GM19239 (cell line): ENCODE measurements at regions not wholly inside any gene's neighbourhood (a gene's known extent, or its start where the extent isn't known, plus 50 kb on each side); places are given as distances from the start of the nearest gene placed in this dataset.
"Not testable (repeated sequence)": the region's sequence is repeated elsewhere in the genome, so short reads cannot be mapped to it uniquely, and the experiment has no call there.

Experiments
- DNase-seq: peaks from one replicate; pipeline ENCODE4 v3.0.0; 2011; ENCODE audit warnings: low spot score; ENCODE audit not compliant: insufficient read length
- FAIRE-seq: peaks from 2 replicates; lab custom pipeline; 2011; peaks lifted over from hg19 to GRCh38; lab: Jason Lieb, UNC

DNA sequence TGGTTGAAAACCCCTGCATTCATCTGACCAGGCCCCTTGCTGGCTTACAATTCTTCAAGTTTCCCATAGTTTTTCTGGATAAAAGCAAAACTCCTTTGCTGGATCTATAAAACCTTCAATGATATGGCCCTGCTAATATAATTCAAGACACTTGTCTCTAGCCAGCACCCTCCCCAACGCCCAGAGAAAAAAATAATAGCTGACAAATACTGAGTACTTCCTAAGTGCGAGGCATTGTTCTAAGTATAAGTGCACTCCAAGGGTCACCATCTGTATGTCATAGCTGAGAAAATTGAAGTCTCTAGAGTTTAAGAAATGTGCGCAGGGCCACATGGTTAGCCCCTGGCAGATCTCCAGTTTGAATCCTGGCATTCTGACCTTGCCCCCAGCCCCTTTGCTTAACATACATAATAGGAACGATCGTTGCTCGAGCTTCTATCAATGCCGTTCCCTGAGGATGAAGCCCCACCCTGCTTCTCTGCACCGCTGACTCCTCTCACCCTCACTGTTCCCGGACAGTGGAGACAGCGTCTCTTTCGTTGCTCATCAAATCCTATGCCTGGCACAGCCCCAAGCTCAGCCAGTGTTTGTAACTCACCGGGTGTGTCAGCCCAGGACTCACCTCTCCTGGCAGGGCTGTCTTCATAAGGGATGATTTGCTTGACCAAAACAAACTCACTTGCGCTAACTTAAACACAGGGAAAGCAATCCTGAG lies 377.1 kb upstream of the PROK2 start:
- DNase-seq, result no peak
- no peak for FAIRE-seq

DNA sequence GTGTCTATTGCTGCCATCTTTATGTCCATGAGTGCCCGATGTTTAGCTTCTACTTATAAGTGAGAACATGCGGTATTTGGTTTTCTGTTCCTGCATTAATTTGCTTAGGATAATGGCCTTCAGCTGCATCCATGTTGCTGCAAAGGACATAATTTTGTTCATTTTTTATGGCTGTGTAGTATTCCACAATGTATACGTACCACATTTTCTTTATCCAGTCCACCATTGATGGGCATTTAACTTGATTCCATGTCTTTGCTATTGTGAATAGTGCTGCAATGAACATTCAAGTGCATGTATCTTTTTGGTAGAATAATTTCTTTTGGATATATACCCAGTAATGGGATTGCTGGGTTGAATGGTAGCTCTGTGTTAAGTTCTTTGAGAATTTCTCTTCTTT lies 376.3 kb upstream of the PROK2 start:
- not testable (repeated sequence) for DNase-seq, FAIRE-seq

DNA sequence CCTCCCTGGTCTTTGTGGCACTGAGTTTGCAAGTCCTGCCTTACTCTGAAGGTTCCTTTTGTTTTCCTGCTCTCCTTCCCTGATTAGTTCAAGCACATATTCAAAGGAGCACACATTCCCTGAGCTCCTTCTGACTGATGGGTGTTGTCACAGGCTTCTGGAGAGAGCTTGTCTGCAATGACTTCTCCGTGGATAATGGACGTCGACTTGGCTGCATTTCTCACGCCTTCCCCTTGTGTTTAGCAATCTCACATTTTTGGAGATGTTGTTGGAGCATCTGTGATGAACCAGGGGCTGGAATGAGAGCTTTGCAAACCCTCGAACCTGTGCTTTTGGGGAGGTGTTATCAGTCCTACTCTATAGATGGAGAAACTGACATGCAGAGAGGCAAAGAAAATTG lies 375.4 kb upstream of the PROK2 start:
- DNase-seq (no peak), FAIRE-seq (no peak)

DNA sequence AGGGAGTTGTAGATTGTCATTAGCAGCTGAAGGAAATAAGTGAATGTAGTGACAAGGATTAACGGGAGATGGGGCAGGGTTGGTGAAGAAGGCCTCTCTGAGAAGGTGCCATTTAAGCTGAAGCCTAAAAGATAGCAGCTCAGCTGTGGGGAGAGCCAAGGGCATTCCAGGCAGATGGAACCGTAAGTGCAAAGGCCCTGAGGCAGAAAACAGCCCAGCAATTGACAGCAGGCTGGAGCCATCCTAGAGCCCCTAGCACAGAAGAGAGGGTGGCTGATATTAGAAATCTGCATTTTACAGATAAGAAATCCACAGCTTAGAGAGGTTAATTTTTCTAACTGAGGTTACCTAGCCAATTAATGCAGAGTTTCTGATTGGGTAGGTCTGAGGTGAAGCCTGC lies 374.5 kb upstream of the PROK2 start:
- FAIRE-seq (no peak), DNase-seq (no peak)

DNA sequence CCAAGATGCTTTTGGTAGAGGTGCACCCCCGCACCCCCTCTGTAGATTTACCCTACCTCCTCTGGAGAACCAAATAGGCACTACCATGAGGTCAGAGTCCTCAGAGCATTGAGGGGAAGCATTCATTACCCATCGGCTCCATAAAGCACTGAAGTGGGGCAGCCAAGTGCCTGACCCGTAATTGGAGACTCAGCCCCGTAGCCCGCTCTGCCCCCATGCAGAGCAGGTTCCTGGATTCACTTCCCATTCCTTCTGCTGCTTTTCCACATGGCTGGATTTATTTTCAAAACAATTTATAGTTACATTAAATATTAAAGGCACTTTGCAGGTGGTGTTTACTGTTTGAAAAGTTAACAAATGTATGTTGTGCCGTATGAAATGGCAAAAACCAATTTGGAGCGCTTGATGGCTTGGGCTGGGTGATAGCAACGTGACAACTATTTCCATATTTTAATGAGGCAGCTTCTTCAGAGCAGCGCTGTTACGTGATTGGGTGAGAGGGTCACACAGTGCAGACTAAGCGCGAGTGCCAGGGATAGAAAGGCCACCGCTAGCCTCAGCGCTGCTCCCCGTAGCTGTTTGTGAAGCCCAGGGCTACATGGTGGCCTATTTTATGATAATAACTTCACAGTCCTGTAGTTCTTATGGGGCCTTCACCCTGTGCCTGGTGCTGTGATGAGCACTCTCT lies 373.8 kb upstream of the PROK2 start:
- FAIRE-seq (no peak), DNase-seq (no peak)

DNA sequence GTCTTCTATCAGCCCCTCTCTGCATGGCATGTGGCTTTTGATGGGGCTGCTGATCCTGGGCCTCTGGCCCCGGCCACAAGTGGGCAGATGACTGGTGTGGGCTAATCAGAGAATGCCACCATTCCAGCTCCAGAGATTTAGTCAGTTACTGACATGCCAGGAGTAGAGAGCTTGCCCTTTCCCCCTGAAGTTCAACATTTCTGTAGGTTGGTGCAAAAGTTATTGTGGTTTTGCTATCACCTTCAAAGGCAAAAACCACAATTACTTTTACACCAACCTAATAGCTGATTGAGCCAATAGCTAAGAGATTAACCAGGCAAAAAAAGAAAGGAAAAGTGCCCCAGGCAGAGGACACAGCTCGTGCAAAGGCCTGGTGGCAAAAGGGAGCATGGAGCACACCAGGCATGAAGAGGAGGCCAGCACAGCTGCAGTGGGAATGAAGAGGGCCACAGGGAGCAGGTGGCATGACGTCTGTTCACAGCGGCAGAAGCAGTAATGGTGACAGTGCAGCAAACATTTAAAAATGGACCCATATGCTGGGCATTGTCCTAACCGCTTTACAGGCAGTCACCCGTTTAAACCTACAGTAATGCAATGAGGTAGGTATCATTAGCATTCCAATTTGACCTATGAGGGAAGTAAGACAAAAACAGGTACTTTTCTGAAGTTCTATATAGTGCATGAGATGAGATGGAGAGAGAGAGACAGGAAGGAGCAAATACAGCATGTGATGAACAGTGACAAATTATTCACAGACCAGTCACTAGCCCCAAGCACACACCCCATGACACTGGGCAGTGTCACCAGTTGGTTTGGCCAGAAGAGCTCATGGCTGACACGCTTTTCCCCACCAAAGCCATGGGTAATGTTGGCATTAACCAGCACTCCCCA lies 373.0 kb upstream of the PROK2 start:
- FAIRE-seq, result peak; percentile 79

DNA sequence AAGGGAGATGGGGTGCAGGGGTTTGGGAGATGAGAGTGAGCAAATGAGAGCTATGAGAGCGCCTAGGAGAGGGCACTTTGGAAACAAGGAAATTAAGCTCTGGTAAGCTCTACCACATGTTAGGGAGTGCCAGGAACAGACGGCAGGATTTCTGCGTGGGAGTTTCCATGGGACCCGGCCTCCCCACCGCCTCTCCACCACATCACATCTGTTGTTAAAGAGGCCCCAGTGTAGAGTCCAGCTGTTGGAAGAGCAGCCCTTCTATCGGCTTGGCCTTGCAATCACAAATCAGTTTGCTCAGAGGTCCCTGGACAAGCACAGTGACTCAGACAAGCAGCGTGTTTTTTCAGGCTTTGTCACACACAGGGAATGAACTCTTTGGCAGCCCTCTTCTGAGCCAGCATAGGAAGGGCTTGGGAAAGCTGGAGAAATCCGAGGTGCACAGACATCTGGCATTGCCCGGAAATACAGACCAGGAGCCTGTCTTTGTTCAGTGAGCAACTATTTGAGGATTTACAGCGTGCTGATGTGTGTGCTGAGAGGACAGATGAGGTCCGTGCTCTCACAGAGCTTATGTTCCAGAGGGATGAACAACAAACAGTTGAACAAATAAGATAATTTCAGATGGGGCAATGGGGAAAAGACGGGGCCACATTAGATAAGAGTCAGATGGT lies 370.6 kb upstream of the PROK2 start:
- no peak for DNase-seq
- no peak for FAIRE-seq

More for the DNA sequence above, 373.0 kb upstream of the PROK2 start:
- no peak for DNase-seq

DNA sequence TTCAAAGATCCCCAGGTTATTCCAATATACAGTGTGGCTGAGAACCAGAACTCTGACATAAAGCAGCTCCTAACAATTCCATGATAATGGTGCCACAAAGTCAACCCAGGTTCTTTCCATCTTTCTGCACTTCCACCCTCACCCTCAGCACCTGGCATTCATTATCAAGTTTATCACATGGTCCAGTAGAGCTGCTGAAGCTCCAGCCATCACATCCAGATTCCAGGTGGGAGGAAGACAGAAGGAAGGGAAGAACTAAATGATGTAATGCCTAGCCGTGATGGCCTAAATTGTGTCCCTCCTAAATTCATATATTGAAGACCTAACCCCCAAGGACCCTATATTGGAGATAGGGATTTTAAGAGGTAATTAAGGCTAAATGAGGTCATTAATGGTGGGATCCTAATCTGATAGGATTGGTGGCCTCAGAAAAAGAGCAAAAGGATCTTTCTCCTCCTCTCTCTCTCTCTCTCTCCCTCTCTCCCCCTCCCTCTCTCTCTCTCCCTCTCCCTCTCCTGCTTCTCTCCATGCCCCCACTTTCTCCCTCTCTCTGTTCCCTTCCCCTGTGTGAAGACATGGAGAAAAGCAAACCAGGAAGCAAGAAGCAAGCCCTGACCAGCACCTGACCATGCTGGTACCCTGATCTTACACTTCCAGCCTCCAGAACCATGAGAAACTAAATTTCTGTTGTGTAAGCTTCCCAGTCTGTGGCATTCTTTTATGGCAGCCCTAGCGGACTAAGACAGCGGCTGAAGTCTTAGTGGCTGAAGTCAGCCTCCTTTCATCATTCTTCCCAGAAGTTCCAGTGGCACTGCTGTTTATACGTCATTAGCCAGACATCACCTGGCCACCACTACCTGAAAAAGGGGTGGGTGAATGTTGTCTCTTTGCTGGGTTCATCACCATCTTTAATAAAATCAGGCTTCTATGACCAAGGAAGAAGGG lies 369.7 kb upstream of the PROK2 start:
- DNase-seq (no peak), FAIRE-seq (no peak)

DNA sequence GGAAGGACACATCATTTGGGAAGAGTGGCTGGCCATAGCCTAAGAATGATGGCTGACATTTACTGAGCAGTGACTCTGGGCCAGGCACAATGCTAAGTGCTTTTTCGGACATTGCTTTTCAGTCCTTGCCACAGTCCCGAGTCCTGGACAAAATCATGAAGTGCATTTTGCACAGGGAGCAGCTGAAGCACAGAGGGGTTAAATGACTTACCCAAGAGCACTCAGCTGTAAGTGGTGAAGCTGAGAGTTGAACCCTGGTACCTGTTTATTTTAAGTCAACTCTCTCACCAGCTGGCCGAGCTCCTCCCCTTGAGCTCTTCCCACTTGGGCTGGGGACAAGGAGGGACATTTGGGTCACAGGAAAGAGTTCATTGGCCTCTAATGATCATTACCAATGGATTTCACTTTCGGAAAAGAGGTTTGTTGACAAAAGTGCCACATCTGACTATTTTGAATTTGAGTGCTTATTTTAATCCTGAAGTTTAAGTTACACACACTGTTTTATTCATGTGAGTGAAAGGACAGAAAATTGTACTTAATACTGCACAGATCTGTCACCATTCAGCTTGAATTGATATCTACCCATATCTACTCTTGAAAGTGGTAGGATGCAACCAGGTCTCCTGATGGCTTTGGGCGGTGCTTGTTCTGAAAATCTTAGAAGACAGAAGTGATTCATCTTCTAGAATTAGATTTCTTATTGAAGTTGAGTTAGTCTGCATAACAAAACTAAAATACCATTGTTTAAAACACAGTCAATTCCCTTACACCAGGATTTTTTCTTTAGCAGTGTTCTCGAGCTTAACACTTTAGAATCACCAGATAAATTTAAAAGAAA lies 368.7 kb upstream of the PROK2 start:
- DNase-seq (no peak), FAIRE-seq (no peak)

DNA sequence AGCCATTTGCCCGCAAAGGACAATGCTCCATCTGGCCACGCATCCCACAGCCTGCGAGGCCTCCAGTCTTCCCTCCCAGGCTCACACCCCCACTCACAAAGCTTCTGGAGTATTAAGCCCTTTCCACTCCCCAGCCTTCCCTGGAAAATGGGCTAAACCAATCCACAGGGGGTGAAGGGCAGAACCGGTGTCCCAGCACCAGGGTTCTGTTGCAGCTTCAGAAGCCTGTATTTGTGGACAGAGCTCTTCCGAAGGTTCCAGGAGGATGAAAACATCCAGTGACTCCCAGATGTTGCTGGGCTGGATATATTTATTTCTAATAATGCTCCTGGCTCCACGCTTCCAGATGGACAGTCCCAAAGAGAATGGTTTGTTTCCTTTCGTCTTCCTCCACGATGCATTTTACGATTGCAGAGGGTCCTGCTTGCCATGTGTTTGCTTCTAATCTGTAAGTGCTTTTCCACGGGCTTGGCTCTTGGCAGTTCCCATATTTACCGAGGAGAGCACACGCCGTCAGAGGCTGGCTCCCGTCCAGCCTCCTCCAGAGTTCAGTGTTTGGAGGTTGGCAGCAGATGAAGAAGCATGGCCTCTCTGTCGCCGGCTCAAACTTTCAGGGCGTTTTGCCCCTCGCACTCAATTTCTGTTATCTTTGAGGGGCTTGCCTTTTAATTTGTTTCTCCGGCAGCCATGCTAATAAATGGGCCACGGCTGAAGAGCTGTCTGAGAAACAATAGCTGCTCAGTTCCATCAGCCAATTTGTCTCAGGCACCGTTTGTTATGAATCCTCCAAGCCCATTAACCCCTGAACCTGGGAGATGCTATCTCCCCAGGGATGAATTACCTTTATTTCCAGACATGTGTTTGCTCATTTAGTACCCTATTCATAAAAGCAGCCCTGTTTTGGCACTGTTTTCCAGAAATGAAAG lies 367.9 kb upstream of the PROK2 start:
- no peak for FAIRE-seq
- no peak for DNase-seq

DNA sequence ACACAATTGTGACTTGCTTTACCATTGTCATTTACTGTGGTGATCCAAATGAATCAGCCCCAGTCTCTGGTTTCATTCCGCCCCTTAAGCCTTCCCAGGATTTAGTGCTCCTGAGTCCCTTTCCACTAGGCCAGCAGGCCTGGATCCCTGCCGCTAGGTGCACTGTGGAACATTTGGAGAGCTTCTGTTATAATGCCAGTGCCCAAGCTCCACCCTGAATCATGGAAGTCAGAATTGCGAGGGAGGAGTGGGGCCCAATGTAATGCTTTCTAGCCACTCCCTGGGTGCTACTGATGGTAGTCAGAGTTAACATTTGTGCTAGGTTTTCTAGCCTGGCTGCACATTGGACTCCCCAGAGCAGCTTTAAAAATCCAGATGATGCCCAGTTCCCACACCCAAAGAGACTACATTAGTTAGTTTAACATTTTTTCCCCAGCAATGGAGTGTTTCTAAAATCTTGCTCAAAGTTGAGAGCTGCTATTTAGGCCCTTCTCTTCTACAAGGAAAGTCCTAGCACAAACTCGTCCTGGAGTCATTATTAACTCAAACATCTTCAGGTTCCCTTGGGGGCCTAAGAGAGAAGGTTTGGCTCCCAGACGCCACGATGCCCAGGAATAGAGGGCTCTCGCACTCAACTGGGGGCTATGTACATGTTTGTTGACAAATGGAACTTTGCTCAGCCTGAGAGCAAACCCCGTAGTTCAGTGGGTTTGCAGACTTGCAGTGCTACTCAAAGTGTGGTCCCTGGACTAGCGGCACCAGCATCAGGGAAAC lies 366.7 kb upstream of the PROK2 start:
- DNase-seq (no peak), FAIRE-seq (no peak)

DNA sequence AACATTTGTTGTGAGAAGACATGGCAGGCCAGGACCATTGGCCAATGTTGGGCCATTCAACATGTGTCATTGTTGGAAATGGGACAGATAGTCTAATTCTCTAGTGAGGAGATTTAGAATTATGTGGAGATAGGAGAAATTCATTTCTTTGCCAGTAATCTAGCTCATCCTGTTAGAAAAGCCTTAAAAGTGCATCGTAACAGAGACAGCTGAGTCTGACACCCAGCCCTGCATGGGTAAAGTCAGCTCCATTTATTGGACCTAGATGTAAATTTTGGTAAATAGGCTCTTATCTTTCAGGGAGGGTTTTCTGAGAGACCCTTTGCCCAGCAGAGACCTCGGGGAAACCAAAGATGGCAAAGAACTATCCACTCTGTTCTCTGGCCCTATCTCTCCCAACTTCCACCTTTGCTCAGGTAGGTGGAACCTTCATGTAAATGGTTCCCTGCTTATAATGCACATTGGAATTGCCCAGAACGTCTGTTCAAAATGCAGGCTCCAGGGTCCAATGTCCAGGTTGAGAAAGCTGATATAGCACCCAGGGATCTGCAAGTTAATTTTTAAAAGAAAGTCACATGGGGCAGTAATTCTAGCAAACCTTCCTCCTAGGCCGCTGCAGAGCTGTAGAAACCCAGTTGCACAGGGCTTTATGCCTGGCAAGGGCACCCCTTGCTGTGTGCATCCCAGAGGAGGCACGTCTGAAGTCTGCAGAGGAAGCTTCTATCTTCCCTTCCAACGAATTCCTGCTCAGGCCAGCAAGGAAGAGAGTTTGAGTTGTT lies 365.9 kb upstream of the PROK2 start:
- FAIRE-seq (no peak), DNase-seq (no peak)

DNA sequence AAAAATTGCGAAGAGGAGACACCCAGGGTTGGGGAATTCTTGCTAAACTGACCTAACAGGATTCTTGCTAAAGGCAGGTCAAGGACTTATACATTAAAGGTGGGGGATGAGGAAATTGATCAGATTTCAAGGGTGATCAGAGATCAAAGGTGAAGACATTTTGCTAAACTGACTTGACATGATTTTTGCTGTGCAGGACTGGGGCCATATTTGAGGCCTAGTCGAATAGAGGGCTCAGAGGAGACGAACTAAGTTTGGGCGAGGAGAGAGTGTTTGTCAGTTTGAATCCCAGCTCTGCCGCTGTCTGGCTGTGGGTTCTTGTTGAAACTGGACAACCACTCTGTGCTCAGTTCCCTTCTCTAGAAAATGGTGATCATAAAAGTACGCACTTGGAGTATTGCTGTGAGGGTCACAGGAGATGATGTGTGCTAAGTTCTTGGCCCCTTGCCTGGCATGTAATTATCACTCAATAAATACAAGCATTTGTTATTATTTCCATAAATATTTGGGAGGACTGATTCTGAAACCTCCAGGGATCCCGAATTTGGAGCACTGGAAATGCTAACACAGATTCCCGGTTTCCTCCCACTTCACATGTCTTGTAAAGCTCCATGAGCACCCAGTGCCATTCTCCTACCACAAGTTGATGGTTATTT lies 364.8 kb upstream of the PROK2 start:
- DNase-seq, result no peak
- no peak for FAIRE-seq

DNA sequence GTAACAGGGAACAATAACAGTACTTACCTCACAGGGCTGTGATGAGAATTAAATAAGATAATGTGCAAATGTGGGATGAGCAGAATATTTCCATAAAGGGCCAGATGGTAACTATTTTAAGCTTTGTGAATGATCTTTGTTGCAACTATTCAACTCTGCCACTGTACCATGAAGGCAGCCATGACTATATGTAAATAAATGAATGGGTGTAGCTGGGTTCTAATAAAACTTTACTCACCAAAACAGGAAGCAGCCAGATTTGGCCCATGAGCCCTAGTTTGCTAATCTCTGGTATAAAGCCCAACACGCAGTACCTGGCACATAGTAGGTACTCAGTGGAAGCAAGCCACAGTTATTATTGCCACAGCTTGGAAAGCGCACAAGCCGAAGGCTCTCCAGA lies 362.7 kb upstream of the PROK2 start:
- FAIRE-seq, result no peak
- no peak for DNase-seq

DNA sequence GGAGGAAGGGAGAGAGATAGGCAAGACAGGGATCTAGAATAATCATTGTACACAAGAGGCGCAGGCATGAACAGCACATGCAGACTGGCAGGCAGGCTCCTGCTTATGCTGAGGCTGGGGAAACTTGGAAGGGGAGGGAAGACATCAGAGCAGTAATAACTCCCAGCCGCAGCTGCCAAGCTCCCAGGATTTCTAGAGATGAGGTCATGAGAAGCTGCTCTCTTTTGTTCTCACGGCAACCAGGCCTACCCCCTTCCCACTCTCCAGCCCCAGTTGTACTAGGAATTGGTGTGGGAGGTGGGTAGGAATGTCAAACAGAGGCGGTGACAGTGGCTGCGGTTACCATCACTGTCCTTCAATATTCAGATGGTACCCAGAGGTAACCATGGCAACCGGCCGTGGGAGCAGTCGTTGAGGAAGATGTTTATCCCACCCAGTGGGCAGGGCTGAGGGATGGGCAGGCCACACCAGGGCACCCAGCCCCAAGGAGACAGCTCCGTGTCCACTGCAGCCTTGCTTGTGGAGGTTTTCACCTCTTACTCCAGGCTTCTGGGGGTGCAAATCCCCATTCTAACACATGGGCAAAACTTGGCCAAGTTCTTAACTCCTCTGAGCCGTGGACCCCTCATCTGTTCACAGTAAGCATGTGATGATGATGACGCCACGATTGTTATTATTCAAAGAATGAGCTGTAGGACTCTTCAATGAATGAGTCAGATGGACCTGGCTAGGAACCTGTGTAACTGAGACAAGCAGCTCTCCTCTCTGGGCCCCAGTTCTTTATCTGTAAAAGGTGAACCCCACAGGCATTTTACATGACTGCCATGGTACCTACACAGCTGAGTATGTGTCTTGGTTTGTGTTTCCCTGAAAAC lies 360.8 kb upstream of the PROK2 start:
- no peak for FAIRE-seq
- DNase-seq, result no peak
